Thoracic aorta (tissue), 2 donors: ENCODE measurements at regions not wholly inside any gene's neighbourhood (a gene's known extent, or its start where the extent isn't known, plus 50 kb on each side); places are given as distances from the start of the nearest gene placed in this dataset.
A peak's percentile ranks its signal among the peaks of the same experiment; 100 is the strongest.

ENCODE experiments used
- ATAC-seq: fragments of 150-250 bp; one replicate; pipeline ENCODE4 v1.8.0; 2017; ENCODE audit warnings: low read depth; ENCODE audit not compliant: insufficient number of reproducible peaks, low FRiP score
- DNase-seq: peaks from one replicate; pipeline ENCODE4 v3.0.0-alpha.2; 2020; ENCODE audit warnings: low spot score
- H3K27ac ChIP-seq, 2 donors: fragments of 200-600 bp; sonication (generic); 1 replicate in 1 of 2; 2 replicates in 1 of 2; pipeline ENCODE4 v1.5.1; 2016; ENCODE audit warnings: mild to moderate bottlenecking in 2 of 2, moderate library complexity in 2 of 2
- H3K27me3 ChIP-seq: fragments of 200-600 bp; sonication (generic); replicated peaks from 2 replicates; pipeline ENCODE4 v1.6.0; 2016; ENCODE audit warnings: mild to moderate bottlenecking; ENCODE audit not compliant: insufficient read depth
- H3K36me3 ChIP-seq: fragments of 200-600 bp; sonication (generic); one replicate; pipeline ENCODE4 v1.5.1; 2016
- H3K4me1 ChIP-seq, 2 donors: fragments of 200-600 bp; sonication (generic); 1 replicate in 1 of 2; 2 replicates in 1 of 2; pipeline versions ENCODE4 v1.5.1 to v1.6.0; 2016; ENCODE audit warnings: low read depth in 2 of 2, mild to moderate bottlenecking in 1 of 2; ENCODE audit not compliant: control insufficient read depth in 1 of 2
- H3K4me3 ChIP-seq: fragments of 200-600 bp; sonication (generic); 2 replicates; pipeline ENCODE4 v1.5.1; 2016; ENCODE audit warnings: mild to moderate bottlenecking
- H3K9me3 ChIP-seq: fragments of 200-600 bp; sonication (generic); 2 replicates; pipeline ENCODE4 v1.5.1; 2016
- TF ChIP-seq, protein P1 (sequence below): fragments of 200-600 bp; sonication (generic); IDR thresholded peaks from one replicate; pipeline ENCODE4 v1.5.1; 2019; ENCODE audit warnings: antibody characterized with exemption

DNA sequence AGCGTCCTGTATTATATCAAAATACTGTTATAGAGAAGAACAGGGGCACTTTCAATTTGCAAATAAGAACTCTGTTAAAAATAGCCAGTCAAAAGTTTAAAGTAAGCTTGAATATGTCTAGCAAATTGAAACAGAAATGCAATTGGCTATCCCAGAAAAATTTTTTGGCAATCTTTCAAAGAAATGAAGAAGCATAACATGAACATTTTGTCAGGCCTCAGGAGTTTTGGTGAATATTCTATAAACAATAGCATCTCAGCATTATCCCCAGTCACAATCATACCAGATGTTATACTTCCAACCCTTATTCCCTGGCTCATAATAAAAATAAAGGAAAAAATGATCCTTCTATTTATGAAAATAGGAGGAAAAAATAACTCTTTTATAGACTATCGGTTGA is 252.4 kb downstream of the GRB14 start:
- DNase-seq (no peak), ATAC-seq (no peak)
- peak overlapping the region in 1 of 2 donors; percentile 22 for H3K27ac ChIP-seq
- TF ChIP-seq, protein P1, sequence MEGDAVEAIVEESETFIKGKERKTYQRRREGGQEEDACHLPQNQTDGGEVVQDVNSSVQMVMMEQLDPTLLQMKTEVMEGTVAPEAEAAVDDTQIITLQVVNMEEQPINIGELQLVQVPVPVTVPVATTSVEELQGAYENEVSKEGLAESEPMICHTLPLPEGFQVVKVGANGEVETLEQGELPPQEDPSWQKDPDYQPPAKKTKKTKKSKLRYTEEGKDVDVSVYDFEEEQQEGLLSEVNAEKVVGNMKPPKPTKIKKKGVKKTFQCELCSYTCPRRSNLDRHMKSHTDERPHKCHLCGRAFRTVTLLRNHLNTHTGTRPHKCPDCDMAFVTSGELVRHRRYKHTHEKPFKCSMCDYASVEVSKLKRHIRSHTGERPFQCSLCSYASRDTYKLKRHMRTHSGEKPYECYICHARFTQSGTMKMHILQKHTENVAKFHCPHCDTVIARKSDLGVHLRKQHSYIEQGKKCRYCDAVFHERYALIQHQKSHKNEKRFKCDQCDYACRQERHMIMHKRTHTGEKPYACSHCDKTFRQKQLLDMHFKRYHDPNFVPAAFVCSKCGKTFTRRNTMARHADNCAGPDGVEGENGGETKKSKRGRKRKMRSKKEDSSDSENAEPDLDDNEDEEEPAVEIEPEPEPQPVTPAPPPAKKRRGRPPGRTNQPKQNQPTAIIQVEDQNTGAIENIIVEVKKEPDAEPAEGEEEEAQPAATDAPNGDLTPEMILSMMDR: no peak
- H3K4me3 ChIP-seq: peak overlapping the region; percentile 18
- peaks cover 11% of the 10 kb centered on the region in 2 donors for H3K4me1 ChIP-seq
- H3K27me3 ChIP-seq: no peaks in the 10 kb centered on the region
- no peaks in the 10 kb centered on the region for H3K36me3 ChIP-seq
- no peaks in the 10 kb centered on the region for H3K9me3 ChIP-seq

DNA sequence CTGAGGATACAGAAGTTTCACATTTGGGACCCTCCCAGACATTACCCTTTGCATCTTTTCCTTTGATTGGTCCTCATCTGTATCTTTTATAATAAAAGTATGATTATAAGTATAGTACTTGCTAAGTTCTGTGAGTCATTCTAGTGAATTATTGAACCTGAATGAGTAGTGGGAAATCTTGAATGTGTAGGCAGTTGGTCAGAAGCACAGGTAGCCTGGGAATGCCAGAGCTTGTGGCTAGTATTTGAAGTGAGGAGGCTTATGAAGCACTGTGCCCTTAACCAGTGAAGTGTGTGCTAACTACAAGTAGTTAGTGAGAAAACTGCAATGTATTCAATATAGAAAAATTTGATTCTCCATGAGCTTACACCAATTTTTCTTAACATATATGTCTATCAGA is 257.6 kb downstream of the GRB14 start:
- Histone ChIP-seq H3K4me3 (no peak overlapping the region), H3K4me1 (peaks cover 4 to 6% of the 10 kb centered on the region in 2 donors), H3K9me3 (no peaks in the 10 kb centered on the region), H3K27me3 (no peaks in the 10 kb centered on the region), H3K36me3 (no peaks in the 10 kb centered on the region), H3K27ac (no peak overlapping the region)
- TF ChIP-seq, protein P1: no peak
- no peak for DNase-seq
- no peak for ATAC-seq

DNA sequence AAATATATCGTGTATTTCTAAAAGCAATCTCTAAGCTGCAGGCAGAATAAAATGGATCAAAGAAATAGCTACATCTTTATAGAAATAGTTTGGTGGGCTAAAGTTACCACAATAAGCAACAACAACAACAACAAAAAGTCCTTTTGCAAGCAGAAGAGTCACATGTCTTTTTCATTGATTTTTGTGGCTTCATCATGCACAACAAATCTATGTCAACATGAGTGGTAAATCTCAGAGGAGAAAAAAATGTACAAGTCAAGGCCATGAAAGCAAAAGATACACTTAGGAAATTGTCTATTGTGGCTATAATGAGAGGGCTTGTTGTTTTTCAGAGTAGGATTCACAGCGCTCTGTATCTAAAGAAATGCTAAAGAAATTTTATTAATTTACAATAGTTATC is 269.7 kb downstream of the GRB14 start:
- H3K27ac ChIP-seq: no peak overlapping the region
- no peak for ATAC-seq
- H3K9me3 ChIP-seq: no peaks in the 10 kb centered on the region
- no peak overlapping the region for H3K4me3 ChIP-seq
- no peaks in the 10 kb centered on the region for H3K27me3 ChIP-seq
- peaks cover 0 to 6% of the 10 kb centered on the region in 2 donors for H3K4me1 ChIP-seq
- H3K36me3 ChIP-seq: no peaks in the 10 kb centered on the region
- no peak for DNase-seq
- TF ChIP-seq, protein P1: no peak

DNA sequence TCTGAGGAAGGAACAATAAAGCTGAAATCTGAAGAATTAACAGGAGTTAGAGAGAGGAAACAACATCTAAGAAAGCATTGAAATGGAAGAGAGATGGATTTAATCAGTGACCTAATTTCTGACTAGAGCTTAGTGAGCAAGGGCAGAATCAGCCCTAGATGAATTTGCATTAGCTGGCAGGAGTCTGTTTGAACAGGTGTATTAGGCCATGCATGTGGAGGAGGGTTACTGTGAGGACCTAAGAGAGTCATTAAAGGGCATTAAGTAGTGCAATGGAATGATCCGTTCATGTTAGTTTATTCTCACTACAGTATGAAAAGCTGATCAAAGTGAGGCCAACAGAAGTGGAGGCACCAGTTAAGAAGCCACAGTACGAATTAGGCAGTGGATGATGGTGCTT is 285.3 kb downstream of the GRB14 start:
- Histone ChIP-seq H3K27ac (no peak overlapping the region), H3K36me3 (no peaks in the 10 kb centered on the region), H3K27me3 (no peaks in the 10 kb centered on the region), H3K4me1 (no peaks in the 10 kb centered on the region), H3K4me3 (no peak overlapping the region), H3K9me3 (no peaks in the 10 kb centered on the region)
- no peak for ATAC-seq
- DNase-seq: no peak
- TF ChIP-seq, protein P1: no peak

DNA sequence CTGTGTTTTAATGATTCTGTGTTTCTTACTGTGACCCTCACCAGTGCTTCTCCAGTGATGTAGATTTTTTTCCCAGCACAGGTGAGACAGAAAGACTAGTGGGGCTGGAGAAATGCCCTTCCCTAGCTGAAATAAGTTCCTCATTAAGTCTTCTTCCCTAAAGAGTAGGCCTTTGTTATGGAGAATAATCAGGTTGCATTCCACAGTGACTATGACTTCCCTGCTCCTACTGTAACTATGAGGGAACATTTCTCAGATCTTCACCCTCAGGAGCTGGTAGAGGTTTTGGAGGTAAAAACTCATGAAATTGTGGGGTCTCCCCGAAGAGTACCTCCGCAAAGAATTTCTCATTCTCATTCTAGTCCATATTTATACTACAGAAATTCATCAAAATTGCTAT is 286.2 kb downstream of the GRB14 start:
- DNase-seq (no peak), ATAC-seq (no peak)
- no peak overlapping the region for H3K4me3 ChIP-seq
- TF ChIP-seq, protein P1: no peak
- H3K27ac ChIP-seq: no peak overlapping the region
- H3K36me3 ChIP-seq: no peaks in the 10 kb centered on the region
- H3K27me3 ChIP-seq: no peaks in the 10 kb centered on the region
- H3K9me3 ChIP-seq: no peaks in the 10 kb centered on the region
- no peaks in the 10 kb centered on the region for H3K4me1 ChIP-seq
